GM03348 (cell line): ENCODE measurements at regions not wholly inside any gene's neighbourhood (a gene's known extent, or its start where the extent isn't known, plus 50 kb on each side); places are given as distances from the start of the nearest gene placed in this dataset.
"Not testable (repeated sequence)": the region's sequence is repeated elsewhere in the genome, so short reads cannot be mapped to it uniquely, and the experiment has no call there.

Experiments used
- DNase-seq: peaks from one replicate; pipeline ENCODE4 v3.0.0; 2012; ENCODE audit warnings: low spot score

DNA sequence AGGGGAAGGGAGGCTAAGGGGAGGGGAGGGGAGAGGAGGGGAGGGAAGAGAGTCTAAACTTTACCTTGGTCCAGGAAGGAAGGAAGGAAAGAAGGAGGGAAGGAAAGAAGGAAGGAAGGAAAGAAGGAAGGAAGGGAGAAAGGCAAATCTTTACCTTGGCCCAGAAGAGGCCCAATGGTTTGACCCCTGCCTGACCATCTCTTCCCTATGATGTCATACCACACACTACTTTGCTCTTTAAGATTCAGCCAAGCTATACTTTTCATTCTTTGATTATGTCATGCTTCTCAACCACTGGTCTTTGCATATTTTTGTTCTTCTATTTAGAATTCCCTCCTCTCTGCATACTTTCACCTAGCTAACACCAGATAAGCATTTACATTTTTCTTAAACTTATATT, 1077.5 kb downstream of the PCDH9 start:
- DNase-seq, result no peak

- DNase-seq, result not testable (repeated sequence)
Measured at GRCh38 chr13:66144357-66144756, 1085.8 kb downstream of the PCDH9 start.

DNA sequence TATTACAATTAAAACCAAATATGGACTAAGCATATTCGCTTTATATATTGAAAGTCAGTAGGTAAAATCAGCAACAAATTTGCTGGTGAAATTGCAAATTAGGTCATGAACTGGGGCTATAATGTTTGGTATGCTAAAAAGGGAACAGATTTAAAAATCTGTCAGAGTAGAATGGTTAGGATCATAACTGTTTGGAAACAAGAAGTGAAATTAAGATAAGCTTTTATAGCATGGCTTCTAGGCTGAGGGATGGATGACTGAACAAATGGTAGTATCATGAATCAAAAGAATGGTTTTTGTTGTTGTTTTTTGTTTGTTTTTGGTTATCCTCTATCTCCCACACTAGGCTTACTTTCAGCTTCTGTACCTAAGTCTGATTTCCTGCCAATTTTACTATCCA, 1090.4 kb downstream of the PCDH9 start:
- no peak for DNase-seq

GRCh38 chr13:66139250-66139649, 1090.9 kb downstream of the PCDH9 start:
- no peak for DNase-seq

DNA sequence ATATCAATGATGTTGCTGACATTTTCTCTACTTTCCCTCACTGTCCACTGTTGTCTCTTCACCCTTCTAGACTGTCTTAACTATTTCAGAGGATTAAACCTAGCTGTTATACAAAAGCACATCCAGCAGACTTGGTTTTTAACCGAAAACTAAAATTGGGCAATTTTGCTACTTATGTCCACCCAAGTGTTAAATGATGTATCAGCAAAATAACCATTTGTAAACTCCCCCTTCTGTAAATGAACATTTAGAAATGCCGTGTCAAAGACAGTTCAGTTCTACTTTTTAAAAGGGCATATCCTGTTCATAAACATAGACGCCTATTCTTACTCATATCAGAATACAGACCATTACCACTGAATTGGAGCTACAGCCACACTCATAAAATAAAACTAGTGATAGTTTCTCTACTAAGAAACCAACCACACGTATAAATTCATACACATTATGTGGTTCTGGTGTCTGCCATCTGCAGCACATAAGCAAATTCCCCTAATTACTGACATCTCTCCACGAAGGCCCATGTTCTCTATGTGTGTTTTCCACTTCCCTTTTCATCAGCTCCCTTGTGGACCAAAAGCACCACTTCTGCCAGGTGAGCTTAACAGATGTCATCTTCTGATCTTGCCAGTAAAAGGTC, 1091.8 kb downstream of the PCDH9 start:
- DNase-seq, result no peak

DNA sequence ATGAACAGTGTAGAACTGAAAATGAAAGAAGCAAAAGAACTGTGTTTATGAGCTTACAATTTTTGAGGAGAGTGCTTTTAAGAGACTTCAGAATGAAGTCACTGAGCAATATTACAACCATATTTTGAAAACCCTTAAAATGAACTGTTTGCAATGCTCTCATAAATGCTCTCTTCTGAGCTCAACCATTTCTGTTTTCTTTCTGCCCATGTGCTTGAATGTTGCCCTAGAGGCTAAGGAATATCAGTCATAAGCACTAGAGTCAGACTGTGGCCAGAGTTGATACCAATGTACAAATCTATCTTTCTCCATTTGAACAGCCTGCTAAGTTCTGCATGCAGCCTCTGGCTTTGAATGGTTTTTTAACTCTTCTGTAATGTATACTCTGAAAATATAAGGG, 1092.8 kb downstream of the PCDH9 start:
- no peak for DNase-seq

- no peak for DNase-seq
Measured at GRCh38 chr13:66128692-66129269, 1101.4 kb downstream of the PCDH9 start.

DNA sequence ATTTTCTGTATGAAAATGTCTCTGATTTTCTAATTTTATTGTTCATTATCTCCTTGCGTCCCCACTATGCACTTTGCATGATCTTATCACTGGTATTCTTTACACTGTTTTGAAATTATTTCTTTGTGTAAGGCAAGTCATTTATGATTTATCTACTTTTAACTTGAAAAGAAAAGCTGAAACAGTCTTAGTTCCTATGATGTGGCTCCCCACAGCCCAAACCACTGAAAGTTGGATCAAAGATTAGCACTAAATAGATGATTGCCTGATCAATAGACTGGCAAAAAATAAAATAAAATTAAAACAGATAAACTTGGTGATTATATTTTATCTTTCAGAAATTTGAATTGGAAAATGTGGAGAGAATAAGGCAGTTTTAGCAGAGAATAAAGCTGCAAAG, 1101.9 kb downstream of the PCDH9 start:
- DNase-seq, result no peak

GRCh38 chr13:66117563-66117962, 1112.6 kb downstream of the PCDH9 start:
- DNase-seq, result no peak

DNA sequence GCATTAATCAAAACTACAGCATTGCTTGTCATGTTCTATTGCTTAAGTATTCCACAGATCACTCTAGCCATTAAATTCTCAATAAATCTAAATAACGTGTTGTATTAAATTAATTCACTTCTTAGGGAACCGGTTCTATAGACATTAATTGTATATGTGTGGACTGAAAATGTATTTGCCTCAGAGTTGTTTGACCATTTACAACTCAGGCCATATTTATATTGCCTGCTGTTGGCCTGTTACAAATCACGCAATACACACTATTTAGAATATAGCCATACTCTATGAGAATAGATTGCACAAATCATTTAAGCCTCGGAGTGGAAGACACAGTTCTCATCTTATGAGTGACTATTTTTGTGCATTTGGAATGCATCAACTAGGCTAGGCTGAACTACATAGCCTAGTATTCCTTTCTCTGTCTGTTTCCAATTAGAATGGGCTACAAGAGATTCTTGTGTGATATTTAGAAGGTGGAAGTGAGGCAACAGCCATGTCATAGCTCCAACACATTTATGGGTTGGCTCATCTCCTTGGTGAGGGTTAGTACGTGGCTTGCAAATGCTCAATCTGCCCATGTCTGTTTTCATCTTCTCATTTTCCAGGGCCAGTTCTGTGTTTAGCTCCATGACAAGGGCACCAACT, 1116.1 kb downstream of the PCDH9 start:
- DNase-seq, result peak; percentile 36

GRCh38 chr13:66111628-66112027, 1118.5 kb downstream of the PCDH9 start:
- no peak for DNase-seq

- no peak for DNase-seq
Measured at GRCh38 chr13:66106246-66106645, 1123.9 kb downstream of the PCDH9 start.

GRCh38 chr13:66102864-66103263, 1127.3 kb downstream of the PCDH9 start:
- DNase-seq, result peak; percentile 4

GRCh38 chr13:66099825-66100224, 1130.3 kb downstream of the PCDH9 start:
- no peak for DNase-seq

GRCh38 chr13:66098931-66099628, 1131.1 kb downstream of the PCDH9 start:
- no peak for DNase-seq

- no peak for DNase-seq
Measured at GRCh38 chr13:66089711-66090110, 1140.4 kb downstream of the PCDH9 start.

- DNase-seq, result no peak
Measured at GRCh38 chr13:66087269-66087710, 1142.8 kb downstream of the PCDH9 start.

GRCh38 chr13:66077132-66077689, 1152.9 kb downstream of the PCDH9 start:
- DNase-seq, result no peak

DNA sequence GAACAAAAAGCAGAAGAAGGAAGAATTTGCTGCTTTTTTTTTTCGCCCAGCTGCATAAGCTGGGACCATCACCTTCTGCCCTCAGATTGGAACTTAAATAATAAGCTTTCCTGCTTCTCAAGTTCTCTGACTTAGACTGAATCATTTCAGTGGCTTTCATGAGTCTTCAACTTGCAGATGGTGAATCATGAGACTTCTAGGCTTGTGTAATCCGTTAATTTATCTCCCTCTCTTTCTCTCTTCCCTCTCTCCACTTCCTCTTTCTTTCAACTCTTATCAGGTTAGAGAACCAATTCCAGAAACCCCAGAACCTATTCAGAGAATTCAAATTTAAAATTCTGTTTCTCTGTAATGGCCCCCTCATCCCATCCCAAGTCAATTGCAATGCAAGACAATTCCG, 1153.7 kb downstream of the PCDH9 start:
- no peak for DNase-seq

DNA sequence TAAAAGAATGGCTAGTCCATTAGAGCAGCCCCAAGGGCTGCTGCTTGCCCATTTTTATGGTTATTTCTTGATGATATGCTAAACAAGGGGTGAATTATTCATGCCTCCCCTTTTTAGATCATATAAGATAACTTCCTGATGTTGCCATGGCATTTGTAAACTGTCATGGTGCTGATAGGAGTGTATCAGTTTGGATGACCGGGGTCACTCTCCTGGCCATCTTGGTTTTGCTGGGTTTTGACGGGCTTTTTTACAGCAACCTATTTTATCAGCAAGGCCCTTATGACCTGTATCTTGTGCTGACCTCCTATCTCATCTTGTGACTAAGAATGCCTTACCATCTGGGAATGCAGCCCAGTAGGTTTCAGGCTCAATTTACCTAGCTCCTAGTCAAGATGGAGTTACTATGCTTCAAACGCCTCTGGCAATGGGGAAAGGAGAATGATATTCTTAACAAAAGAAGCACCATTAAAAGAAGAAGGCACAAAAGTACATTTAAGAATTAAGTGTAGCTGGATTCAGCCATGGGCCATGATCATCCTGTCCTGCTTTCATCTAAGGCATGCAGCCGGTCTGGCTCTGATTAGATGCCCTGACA, 1156.0 kb downstream of the PCDH9 start:
- DNase-seq, result no peak

GRCh38 chr13:66072097-66072496, 1158.0 kb downstream of the PCDH9 start:
- not testable (repeated sequence) for DNase-seq

DNA sequence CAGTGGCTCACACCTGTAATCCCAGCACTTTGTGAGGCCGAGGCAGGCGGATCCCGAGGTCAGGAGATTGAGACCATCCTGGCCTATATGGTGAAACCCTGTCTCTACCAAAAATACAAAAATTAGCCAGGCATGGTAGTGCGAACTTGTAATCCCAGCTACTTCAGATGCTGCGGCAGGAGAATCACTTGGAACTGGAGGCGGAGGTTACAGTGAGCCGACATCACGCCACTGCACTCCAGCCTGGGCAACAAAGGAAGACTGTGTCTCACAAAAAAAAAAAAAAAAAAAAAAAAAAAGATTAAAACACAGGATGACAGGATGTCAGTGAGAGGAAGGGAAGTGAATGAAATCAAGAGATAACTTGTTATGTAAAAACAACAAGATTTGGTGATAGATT, 1158.5 kb downstream of the PCDH9 start:
- DNase-seq, result no peak
